Muscle layer of colon (tissue), 2 donors: ENCODE measurements at regions not wholly inside any gene's neighbourhood (a gene's known extent, or its start where the extent isn't known, plus 50 kb on each side); places are given as distances from the start of the nearest gene placed in this dataset.

Experiments used
- H3K27ac ChIP-seq: one replicate; pipeline ENCODE4 v1.7.0; 2013; ENCODE audit warnings: low read depth, mild to moderate bottlenecking, low read length, moderate library complexity
- H3K27me3 ChIP-seq, 2 donors: one replicate each; pipeline ENCODE4 v1.7.0; 2013; ENCODE audit warnings: low read length in 2 of 2, mild to moderate bottlenecking in 2 of 2; ENCODE audit not compliant: insufficient read depth in 2 of 2, control insufficient read depth in 1 of 2
- H3K36me3 ChIP-seq: one replicate; pipeline ENCODE4 v1.7.0; 2013; ENCODE audit warnings: mild to moderate bottlenecking, low read length; ENCODE audit not compliant: insufficient read depth
- H3K4me1 ChIP-seq: one replicate; pipeline ENCODE4 v1.7.0; 2013; ENCODE audit warnings: mild to moderate bottlenecking, low read length; ENCODE audit not compliant: insufficient read depth
- H3K4me3 ChIP-seq, 2 donors: one replicate each; pipeline ENCODE4 v1.7.0; 2013; ENCODE audit warnings: low read length in 2 of 2, low read depth in 1 of 2, mild to moderate bottlenecking in 1 of 2, moderate library complexity in 1 of 2
- H3K9ac ChIP-seq: one replicate; pipeline ENCODE4 v1.7.0; 2013; ENCODE audit warnings: low read length
- H3K9me3 ChIP-seq: one replicate; pipeline ENCODE4 v1.7.0; 2013; ENCODE audit warnings: mild to moderate bottlenecking, low read length
- donor health status: abdominal sarcoma.
- donor health status: Adenocarcinoma of cecum.

DNA sequence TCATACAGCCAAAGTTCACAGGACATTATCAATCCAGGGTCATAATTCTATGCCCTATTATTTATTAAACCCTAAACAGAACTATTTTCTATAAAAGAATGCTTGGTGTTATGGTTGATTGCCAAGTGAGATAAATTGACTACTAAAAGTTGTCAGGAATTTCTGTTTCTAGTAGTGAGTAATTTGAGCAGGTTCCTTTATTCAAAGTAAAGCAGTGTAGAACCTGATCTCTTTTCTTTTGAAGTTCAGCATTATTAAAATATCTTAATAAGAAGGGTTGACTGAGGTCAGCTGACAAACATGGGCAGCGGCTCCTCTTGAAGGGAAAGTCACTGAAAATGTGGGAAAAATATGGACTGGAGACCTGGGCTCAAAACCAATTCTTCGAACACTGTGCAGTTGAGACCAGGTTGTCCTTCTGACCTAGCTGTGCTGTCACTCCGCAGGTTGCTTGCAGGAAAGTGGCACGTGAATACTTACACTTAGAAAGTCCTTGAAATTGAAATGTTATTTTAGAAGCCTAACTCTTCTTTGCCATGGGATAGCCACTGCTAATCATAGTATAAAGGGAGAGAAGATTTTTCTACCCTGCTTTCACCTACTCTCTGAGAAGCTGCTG lies 141.0 kb downstream of the RASSF9 start:
- H3K4me1 ChIP-seq, result no peaks in the 10 kb centered on the region
- H3K27ac ChIP-seq, result no peak overlapping the region
- H3K27me3 ChIP-seq, result no peaks in the 10 kb centered on the region
- no peaks in the 10 kb centered on the region for H3K9me3 ChIP-seq
- no peaks in the 10 kb centered on the region for H3K36me3 ChIP-seq
- H3K4me3 ChIP-seq, result no peak overlapping the region
- no peak overlapping the region for H3K9ac ChIP-seq

DNA sequence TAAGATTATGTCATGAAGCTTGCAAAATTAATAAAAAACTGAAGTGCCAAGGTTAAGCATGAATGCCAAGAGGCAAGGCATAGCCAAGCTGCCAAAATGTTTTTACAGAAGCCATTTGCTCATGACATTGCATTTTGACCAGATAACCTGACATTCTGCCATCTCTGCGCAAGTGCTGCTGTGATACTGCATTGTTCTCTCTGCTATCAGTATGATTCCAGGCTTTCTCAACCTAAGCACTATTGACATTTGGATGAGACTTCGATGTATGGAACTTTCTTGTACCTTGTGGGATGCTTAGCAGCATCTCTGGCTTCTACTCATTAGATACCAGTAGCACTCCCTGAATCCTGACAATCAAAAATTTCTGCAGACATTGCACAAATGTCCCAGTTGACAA lies 139.2 kb downstream of the RASSF9 start:
- Histone ChIP-seq H3K27me3 (no peaks in the 10 kb centered on the region), H3K27ac (no peak overlapping the region), H3K36me3 (no peaks in the 10 kb centered on the region), H3K9me3 (no peaks in the 10 kb centered on the region), H3K9ac (no peak overlapping the region), H3K4me3 (no peak overlapping the region), H3K4me1 (no peaks in the 10 kb centered on the region)

DNA sequence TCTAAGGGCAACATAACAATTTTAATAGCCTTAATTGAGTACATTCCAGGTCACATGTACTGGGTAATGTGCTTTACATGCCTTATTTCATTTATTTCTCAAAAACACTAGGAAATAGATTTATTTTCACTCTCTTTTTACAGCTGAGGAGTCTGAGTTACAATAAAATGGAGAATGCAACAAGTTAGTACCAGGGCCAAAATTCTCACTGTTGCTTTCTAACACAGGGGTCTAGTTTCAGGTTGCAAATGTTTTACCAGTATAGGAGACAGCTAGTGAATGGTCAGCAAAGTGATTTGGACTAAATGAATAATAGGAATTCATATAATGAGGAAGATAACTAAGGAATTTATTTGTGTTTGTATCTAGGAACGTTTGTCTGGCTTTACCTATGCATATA lies 137.3 kb downstream of the RASSF9 start:
- Histone ChIP-seq H3K9ac (no peak overlapping the region), H3K4me3 (no peak overlapping the region), H3K36me3 (no peaks in the 10 kb centered on the region), H3K9me3 (no peaks in the 10 kb centered on the region), H3K27me3 (no peaks in the 10 kb centered on the region), H3K27ac (no peak overlapping the region), H3K4me1 (no peaks in the 10 kb centered on the region)

DNA sequence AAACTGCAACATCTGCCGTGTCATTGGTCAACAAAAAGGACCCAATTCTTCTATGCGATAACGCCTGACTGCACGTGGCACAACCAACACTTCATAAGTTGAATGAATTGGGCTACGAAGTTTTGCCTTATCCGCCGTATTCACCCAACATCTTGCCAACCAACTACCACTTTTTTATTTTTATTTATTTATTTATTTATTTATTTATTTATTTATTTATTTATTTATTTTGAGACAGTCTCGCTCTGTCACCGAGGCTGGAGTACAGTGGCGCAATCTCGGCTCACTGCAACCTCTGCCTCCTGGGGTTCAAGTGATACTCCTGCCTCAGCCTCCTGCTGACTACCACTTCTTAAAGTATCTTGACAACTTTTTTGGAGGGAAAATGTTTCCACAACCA lies 127.4 kb downstream of the RASSF9 start:
- Histone ChIP-seq H3K27me3 (no peaks in the 10 kb centered on the region), H3K4me1 (no peaks in the 10 kb centered on the region), H3K4me3 (no peak overlapping the region), H3K27ac (no peak overlapping the region), H3K9ac (no peak overlapping the region), H3K9me3 (no peaks in the 10 kb centered on the region), H3K36me3 (no peaks in the 10 kb centered on the region)

DNA sequence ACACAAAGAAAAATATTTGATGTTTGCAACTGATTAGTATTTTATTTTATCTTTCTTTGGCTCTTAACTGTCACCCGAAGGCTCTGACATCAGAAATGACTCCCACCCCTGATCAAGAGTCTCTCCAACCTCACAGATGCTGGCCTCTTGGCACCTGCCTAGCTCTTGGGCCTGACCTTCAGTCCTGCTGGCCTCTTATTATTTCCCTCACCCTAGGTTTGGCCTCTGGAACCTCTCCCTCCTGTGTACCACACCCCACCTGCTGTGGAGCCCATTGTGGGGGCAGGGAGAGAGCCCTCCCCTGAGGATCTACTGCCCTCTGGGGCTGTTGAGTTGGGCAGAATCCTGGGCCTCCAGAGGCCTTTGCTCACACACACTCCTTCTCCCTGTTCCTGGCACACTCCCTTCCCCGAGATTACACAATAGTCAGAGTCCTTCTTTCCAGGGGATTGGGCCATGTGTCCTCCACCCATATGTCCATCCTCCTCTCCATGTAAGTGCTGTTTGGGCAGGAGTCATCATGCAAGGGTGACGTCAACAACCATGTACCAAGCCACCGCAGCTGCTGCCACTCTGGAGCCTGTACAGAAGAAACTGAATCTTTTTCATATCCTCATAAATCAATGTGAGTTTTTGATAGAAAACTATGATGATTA lies 124.3 kb downstream of the RASSF9 start:
- no peak overlapping the region for H3K27ac ChIP-seq

DNA sequence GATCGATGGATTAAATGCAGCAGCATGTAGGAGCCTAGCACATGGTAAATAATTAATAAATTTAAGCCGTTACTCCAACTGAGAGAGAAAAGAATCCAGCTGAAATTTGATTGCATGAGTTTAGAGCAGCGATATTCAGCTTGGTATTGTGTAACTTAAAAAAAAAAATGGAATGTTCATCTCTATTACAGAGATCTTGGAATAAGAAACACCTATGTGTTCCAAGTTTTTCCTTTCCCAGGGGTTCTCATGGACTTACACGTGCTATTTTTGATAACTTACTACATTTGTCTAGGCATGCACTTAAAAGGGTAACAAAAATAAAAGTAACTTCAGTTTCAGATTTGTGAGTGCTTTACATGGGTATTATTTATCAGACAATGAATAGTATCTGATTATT lies 122.8 kb downstream of the RASSF9 start:
- no peak overlapping the region for H3K4me3 ChIP-seq
- no peaks in the 10 kb centered on the region for H3K36me3 ChIP-seq
- H3K9ac ChIP-seq, result no peak overlapping the region
- H3K9me3 ChIP-seq, result no peaks in the 10 kb centered on the region
- no peaks in the 10 kb centered on the region for H3K4me1 ChIP-seq
- no peak overlapping the region for H3K27ac ChIP-seq
- no peaks in the 10 kb centered on the region for H3K27me3 ChIP-seq

More for the DNA sequence above, 124.3 kb downstream of the RASSF9 start:
- H3K9ac ChIP-seq, result no peak overlapping the region
- no peaks in the 10 kb centered on the region for H3K27me3 ChIP-seq
- H3K4me1 ChIP-seq, result no peaks in the 10 kb centered on the region
- no peaks in the 10 kb centered on the region for H3K9me3 ChIP-seq
- no peak overlapping the region for H3K4me3 ChIP-seq
- H3K36me3 ChIP-seq, result no peaks in the 10 kb centered on the region

DNA sequence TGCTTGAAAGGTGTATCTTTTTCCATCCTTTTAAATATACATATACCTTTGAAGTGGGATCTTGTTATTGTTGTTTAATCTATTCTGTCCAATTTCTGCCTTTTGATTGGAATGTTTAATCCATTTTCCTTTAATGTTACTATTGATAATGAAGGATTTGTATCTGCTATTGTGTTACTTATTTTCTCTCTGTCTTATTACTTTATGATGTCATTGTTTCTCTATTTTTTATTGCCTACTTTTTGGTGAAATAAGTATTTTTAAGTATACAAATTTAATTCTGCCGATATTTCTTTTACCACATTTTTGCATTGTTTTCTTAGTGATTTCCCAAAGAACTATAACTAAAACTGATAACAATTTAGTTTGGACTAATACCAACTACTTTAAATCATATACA lies 121.8 kb downstream of the RASSF9 start:
- no peaks in the 10 kb centered on the region for H3K9me3 ChIP-seq
- no peak overlapping the region for H3K9ac ChIP-seq
- H3K27ac ChIP-seq, result no peak overlapping the region

DNA sequence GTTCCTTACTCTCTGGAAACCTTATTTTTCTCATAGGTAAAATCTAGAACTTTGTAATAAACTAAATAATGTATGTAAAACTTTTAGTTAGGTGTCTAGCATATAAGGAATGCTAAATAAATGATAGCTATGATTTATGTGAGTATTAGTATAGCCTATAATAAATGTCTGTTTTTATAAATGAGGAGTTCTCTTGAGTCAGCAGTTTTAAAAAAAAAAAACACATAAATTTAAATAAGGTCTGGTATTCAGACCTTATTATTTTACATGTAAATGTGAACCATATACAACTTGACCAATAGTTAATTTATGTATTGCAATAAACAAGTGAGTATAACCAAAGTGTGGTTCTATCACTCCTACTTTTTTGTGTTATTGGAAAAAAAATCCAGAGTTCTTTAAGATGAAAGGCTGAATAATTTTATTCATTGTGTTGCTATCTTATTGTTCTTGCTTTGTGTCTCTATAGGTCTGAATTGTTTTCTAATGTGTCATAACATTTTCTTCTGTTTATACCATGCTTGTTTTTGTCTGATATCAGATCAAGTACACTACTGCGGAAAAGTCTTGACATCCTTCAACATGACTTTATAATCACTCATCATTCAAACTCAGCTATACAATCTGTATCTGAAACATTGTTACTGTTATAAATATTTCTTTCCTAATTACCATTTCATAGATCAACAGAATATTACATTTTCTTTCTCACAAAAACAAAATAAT lies 115.7 kb downstream of the RASSF9 start:
- H3K9ac ChIP-seq, result no peak overlapping the region
- H3K4me3 ChIP-seq, result no peak overlapping the region
- H3K9me3 ChIP-seq, result no peaks in the 10 kb centered on the region
- no peaks in the 10 kb centered on the region for H3K27me3 ChIP-seq
- H3K4me1 ChIP-seq, result no peaks in the 10 kb centered on the region
- no peaks in the 10 kb centered on the region for H3K36me3 ChIP-seq
- no peak overlapping the region for H3K27ac ChIP-seq

More for the DNA sequence above, 121.8 kb downstream of the RASSF9 start:
- Histone ChIP-seq H3K4me1 (no peaks in the 10 kb centered on the region), H3K4me3 (no peak overlapping the region), H3K27me3 (no peaks in the 10 kb centered on the region), H3K36me3 (no peaks in the 10 kb centered on the region)

DNA sequence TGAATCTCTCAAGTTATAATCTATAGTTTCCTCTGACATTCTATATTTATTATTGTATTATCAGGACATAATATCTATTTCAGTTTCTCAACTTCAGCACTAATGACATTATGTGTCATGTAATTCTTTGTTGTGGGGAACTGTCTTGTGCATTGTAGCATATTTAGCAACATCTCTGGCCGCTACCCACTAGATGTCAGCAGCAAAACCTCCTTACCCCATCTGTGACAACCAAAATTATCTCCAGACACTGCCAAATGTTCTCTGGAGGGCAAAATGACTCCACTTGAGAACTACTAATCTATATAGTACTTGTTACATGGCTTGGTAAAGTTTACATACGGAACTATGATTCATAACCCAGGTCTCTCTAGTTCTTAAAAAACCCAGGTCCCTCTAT lies 110.2 kb downstream of the RASSF9 start:
- Histone ChIP-seq H3K4me3 (no peak overlapping the region), H3K9me3 (no peaks in the 10 kb centered on the region), H3K9ac (no peak overlapping the region), H3K27me3 (no peaks in the 10 kb centered on the region), H3K36me3 (no peaks in the 10 kb centered on the region), H3K27ac (no peak overlapping the region), H3K4me1 (no peaks in the 10 kb centered on the region)

DNA sequence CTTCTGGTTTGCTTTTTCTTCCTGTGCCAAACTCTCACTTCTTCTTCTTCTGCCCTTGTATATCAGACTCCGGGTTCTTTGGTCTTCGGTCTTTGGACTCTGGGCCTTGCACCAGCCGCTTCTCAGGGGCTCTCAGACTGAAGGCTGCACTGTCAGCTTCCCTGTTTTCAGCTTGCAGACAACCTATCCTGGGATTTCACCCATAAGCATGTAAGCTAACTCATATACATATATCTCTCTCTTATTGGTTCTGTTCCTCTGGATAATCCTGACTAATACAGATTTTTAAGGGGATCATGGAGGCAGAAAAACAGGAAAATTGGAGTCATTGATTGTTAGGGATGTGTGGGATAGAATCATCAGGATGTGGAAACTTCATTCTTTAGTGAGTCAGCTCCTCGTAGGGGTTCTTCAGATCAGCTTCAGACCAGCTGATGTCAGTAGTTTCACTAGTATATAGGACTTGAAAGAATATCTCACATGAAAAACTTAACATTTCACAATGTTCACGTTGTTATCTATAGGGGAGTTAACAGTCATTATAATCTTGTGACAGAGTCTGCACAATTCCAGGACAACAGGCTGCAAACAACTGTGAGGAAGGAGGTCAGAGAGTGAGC lies 102.9 kb downstream of the RASSF9 start:
- H3K9me3 ChIP-seq, result no peaks in the 10 kb centered on the region
- H3K27ac ChIP-seq, result no peak overlapping the region
- no peaks in the 10 kb centered on the region for H3K4me1 ChIP-seq

DNA sequence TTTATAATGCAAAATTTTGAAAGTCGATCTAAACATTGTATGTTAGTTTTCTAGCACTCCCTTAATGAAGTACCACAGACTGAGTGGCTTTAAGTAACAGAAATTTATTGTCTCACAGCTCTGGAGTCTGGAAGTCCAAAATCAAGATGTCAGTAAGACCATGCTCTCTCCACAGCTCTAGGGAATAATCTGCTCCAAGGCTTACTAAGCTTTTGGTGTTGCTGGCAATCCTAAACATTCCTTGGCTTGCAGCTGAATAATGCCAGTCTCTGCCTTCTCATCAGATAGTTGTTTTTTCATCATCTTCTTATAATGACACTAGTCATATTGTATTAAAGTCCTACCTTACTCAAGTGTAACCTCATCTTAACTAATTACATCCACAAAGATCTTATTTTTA lies 102.2 kb downstream of the RASSF9 start:
- H3K27me3 ChIP-seq, result no peaks in the 10 kb centered on the region
- H3K4me3 ChIP-seq, result no peak overlapping the region
- no peak overlapping the region for H3K27ac ChIP-seq
- H3K9me3 ChIP-seq, result no peaks in the 10 kb centered on the region
- no peak overlapping the region for H3K9ac ChIP-seq
- H3K36me3 ChIP-seq, result no peaks in the 10 kb centered on the region
- no peaks in the 10 kb centered on the region for H3K4me1 ChIP-seq

More for the DNA sequence above, 102.9 kb downstream of the RASSF9 start:
- no peak overlapping the region for H3K4me3 ChIP-seq
- H3K27me3 ChIP-seq, result no peaks in the 10 kb centered on the region
- no peak overlapping the region for H3K9ac ChIP-seq
- no peaks in the 10 kb centered on the region for H3K36me3 ChIP-seq
